ENCODE measurements at regions not wholly inside any gene's neighbourhood (a gene's known extent, or its start where the extent isn't known, plus 50 kb on each side); places are given as distances from the start of the nearest gene placed in this dataset.
"Not testable (repeated sequence)": the region's sequence is repeated elsewhere in the genome, so short reads cannot be mapped to it uniquely, and the experiment has no call there.

GRCh38 chr1:220444586-220444985 lies 83.3 kb upstream of the MARK1 start:
- not testable (repeated sequence) for TF ChIP-seq SUZ12 (IDR thresholded peaks at IDR 0.05); FOXM1 (IDR thresholded peaks at IDR 0.05; ENCODE audit: borderline replicate concordance); NFRKB (IDR thresholded peaks at IDR 0.05); BHLHE40 (IDR thresholded peaks at IDR 0.05; ENCODE audit: borderline replicate concordance); ARNT (IDR thresholded peaks at IDR 0.05); SP1 (IDR thresholded peaks at IDR 0.05); ELF4 (IDR thresholded peaks at IDR 0.05); LEF1 (IDR thresholded peaks at IDR 0.05; ENCODE audit: borderline replicate concordance); L3MBTL2 (conservative IDR thresholded peaks at IDR 0.05); FOXK2 (IDR thresholded peaks at IDR 0.05); PKNOX1 (IDR thresholded peaks at IDR 0.05); CTBP1 (IDR thresholded peaks at IDR 0.05; ENCODE audit: borderline replicate concordance); TARDBP (IDR thresholded peaks at IDR 0.05); FOXA1 (IDR thresholded peaks at IDR 0.05)
